ENCODE measurements at regions not wholly inside any gene's neighbourhood (a gene's known extent, or its start where the extent isn't known, plus 50 kb on each side); places are given as distances from the start of the nearest gene placed in this dataset.

GRCh38 chr21:15367061-15367626 is 302.3 kb upstream of the NRIP1 start:
- TF ChIP-seq CTCF (conservative IDR thresholded peaks at IDR 0.05; ENCODE audit: low read length) (no peak), EZH2phosphoT487 (IDR thresholded peaks at IDR 0.05; ENCODE audit: borderline replicate concordance, low read depth, low read length) (no peak)

Data from OCI-LY7 (cell line).